ENCODE measurements at regions not wholly inside any gene's neighbourhood (a gene's known extent, or its start where the extent isn't known, plus 50 kb on each side); places are given as distances from the start of the nearest gene placed in this dataset.

- ChIA-PET POLR2A (interaction anchor here (0.7 kb wide), 1 partner anchor 105 kb away, joined by 3 read pairs; no protein-coding TSS in a partner anchor), CTCF (ENCODE audit: low intra/inter-chr PET ratio) (no interaction called here)
- H3K27ac ChIP-seq (ENCODE audit: extremely low read depth, low read depth, low read length): no peak overlapping the region
- FAIRE-seq (no peak), DNase-seq (ENCODE audit: extremely low read depth in 1 of 4, low spot score in 3 of 4) (no peak), ATAC-seq (no peak)
- no peaks in the 10 kb centered on the region for H3K79me2 ChIP-seq (ENCODE audit: control insufficient read depth, insufficient read depth, low read length)
- no peak overlapping the region for H3K9ac ChIP-seq (ENCODE audit: insufficient read depth in 1 of 2, low read depth in 2 of 2, low read length in 2 of 2)
- no peaks in the 10 kb centered on the region for H3K9me3 ChIP-seq (replicated peaks; ENCODE audit: control insufficient read depth, insufficient read depth, low read depth, low read length)
- intact Hi-C loops (cut with micrococcal nuclease): no loop called here
- peaks cover 0 to 5% of the 10 kb centered on the region in 2 experiments; a peak in 2 of 5 replicates for H3K4me1 ChIP-seq (replicated peaks in 1 of 2; ENCODE audit: control insufficient read depth in 2 of 2, insufficient read depth in 2 of 2, low read length in 2 of 2)
- H3K27me3 ChIP-seq (ENCODE audit: control insufficient read depth in 2 of 2, insufficient read depth in 2 of 2, low read length in 2 of 2): peaks cover 23 to 40% of the 10 kb centered on the region in 2 experiments
- H3K36me3 ChIP-seq (ENCODE audit: control insufficient read depth, insufficient read depth, low read length): no peaks in the 10 kb centered on the region
- H4K20me1 ChIP-seq (replicated peaks; ENCODE audit: control insufficient read depth, insufficient read depth, low read length): no peaks in the 10 kb centered on the region
- no TSS peak for BruUV-seq (replicated peaks)
- no peak overlapping the region for H2AFZ ChIP-seq (ENCODE audit: low read depth, low read length)
- no peaks in the 10 kb centered on the region for H3K9me1 ChIP-seq (ENCODE audit: control insufficient read depth, insufficient read depth, low read length)
- TF ChIP-seq ZNF766 (CRISPR knock-in tag; conservative IDR thresholded peaks at IDR 0.05): no peak
- no peak for TF ChIP-seq PHF8 (IDR thresholded peaks at IDR 0.05; ENCODE audit: borderline replicate concordance, low read length)
- TF ChIP-seq, protein P1, sequence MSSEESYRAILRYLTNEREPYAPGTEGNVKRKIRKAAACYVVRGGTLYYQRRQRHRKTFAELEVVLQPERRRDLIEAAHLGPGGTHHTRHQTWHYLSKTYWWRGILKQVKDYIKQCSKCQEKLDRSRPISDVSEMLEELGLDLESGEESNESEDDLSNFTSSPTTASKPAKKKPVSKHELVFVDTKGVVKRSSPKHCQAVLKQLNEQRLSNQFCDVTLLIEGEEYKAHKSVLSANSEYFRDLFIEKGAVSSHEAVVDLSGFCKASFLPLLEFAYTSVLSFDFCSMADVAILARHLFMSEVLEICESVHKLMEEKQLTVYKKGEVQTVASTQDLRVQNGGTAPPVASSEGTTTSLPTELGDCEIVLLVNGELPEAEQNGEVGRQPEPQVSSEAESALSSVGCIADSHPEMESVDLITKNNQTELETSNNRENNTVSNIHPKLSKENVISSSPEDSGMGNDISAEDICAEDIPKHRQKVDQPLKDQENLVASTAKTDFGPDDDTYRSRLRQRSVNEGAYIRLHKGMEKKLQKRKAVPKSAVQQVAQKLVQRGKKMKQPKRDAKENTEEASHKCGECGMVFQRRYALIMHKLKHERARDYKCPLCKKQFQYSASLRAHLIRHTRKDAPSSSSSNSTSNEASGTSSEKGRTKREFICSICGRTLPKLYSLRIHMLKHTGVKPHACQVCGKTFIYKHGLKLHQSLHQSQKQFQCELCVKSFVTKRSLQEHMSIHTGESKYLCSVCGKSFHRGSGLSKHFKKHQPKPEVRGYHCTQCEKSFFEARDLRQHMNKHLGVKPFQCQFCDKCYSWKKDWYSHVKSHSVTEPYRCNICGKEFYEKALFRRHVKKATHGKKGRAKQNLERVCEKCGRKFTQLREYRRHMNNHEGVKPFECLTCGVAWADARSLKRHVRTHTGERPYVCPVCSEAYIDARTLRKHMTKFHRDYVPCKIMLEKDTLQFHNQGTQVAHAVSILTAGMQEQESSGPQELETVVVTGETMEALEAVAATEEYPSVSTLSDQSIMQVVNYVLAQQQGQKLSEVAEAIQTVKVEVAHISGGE (CRISPR knock-in tag; IDR thresholded peaks at IDR 0.05): no peak
- TF ChIP-seq EZH2 (IDR thresholded peaks at IDR 0.05; ENCODE audit: borderline replicate concordance, low read depth, low read length): no peak
- TF ChIP-seq ZNF695 (CRISPR knock-in tag; IDR thresholded peaks at IDR 0.05): no peak
- TF ChIP-seq ZNF3 (CRISPR knock-in tag; IDR thresholded peaks at IDR 0.05): no peak
- no peak for TF ChIP-seq ARHGAP35 (IDR thresholded peaks at IDR 0.05; ENCODE audit: partially characterized antibody)
- no peak for TF ChIP-seq HMGN3 (IDR thresholded peaks at IDR 0.05; ENCODE audit: borderline replicate concordance, extremely low read depth, insufficient read length, low read depth, low read length)
- no peak for TF ChIP-seq GATAD2A (IDR thresholded peaks at IDR 0.05)
- TF ChIP-seq JUN (IDR thresholded peaks at IDR 0.05; ENCODE audit: borderline replicate concordance, low read depth, low read length): no peak
- no peak for TF ChIP-seq JUN (CRISPR knock-in tag; IDR thresholded peaks at IDR 0.05; ENCODE audit: borderline replicate concordance)
- TF ChIP-seq ADNP (tag; IDR thresholded peaks at IDR 0.05): no peak
- no peak for TF ChIP-seq NCOR1 (IDR thresholded peaks at IDR 0.05)
- no peak for TF ChIP-seq CEBPB (tag; IDR thresholded peaks at IDR 0.05)
- no peak for TF ChIP-seq ARNT (IDR thresholded peaks at IDR 0.05)
- H3K4me3 ChIP-seq: no peak overlapping the region
- WGBS (ENCODE audit: insufficient coverage, low coverage, missing lambda C conversion rate): 4% methylated on average over 3 of the region's 3 CpGs
- no peak overlapping the region for H3K4me2 ChIP-seq (ENCODE audit: insufficient read depth, low read length)
- in situ Hi-C loops (cut with MboI): loop anchor here (10.0 to 25.0 kb wide), 2 partner anchors 410 to 703 kb away; no protein-coding TSS in a partner anchor
Observed at GRCh38 chr5:34484216-34484920, 171.8 kb upstream of the RAI14 start.

Measured in K562 (cell line).